ENCODE measurements at regions not wholly inside any gene's neighbourhood (a gene's known extent, or its start where the extent isn't known, plus 50 kb on each side); places are given as distances from the start of the nearest gene placed in this dataset.

- TF ChIP-seq CTCF (IDR thresholded peaks at IDR 0.05) (no peak), POLR2AphosphoS5 (IDR thresholded peaks at IDR 0.05; ENCODE audit: low read depth, low read length) (no peak), TCF7L2 (IDR thresholded peaks at IDR 0.05; ENCODE audit: low read depth, low read length) (no peak), REST (IDR thresholded peaks at IDR 0.05; ENCODE audit: insufficient read depth in 1 of 2, low read depth in 2 of 2, low read length in 1 of 2) (no peak)
Observed at GRCh38 chr11:42112866-42113265, 653.4 kb upstream of the LRRC4C start.

Data from Panc1 (cell line).